ENCODE measurements at regions not wholly inside any gene's neighbourhood (a gene's known extent, or its start where the extent isn't known, plus 50 kb on each side); places are given as distances from the start of the nearest gene placed in this dataset.

- POLR2A ChIA-PET: interaction anchor here (0.8 kb wide), 1 partner anchor 67 kb away, joined by 3 read pairs; no protein-coding TSS in a partner anchor
- Mint-ChIP-seq H3K9me3 (ENCODE audit: unreplicated experiment) (no peaks in the 10 kb centered on the region), H3K27me3 (ENCODE audit: insufficient read depth, unreplicated experiment) (no peaks in the 10 kb centered on the region), H3K27ac (ENCODE audit: low read depth, unreplicated experiment) (no peak overlapping the region), H3K36me3 (ENCODE audit: insufficient read depth, unreplicated experiment) (no peaks in the 10 kb centered on the region), H3K4me3 (ENCODE audit: unreplicated experiment) (no peak overlapping the region), H3K4me1 (ENCODE audit: insufficient read depth, unreplicated experiment) (no peaks in the 10 kb centered on the region)
- no peak for TF ChIP-seq CTCF (IDR thresholded peaks at IDR 0.05; ENCODE audit: unreplicated experiment)
- CTCF ChIA-PET: interaction anchor here (0.7 kb wide), 1 partner anchor 209 kb away, joined by 3 read pairs; no protein-coding TSS in a partner anchor
- no TSS peak for BruUV-seq (replicated peaks)
- intact Hi-C loops (cut with micrococcal nuclease): no loop called here
- no peak for DNase-seq (ENCODE audit: unreplicated experiment)
These were observed 1347.2 kb upstream of the B3GALT2 start for GRCh38 chr1:194533641-194534040.

GRCh38 chr1:194517567-194517966 lies 1331.2 kb upstream of the B3GALT2 start:
- H3K27me3 Mint-ChIP-seq (ENCODE audit: insufficient read depth, unreplicated experiment): no peaks in the 10 kb centered on the region
- intact Hi-C loops (cut with micrococcal nuclease): no loop called here
- no TSS peak for BruUV-seq (replicated peaks)

GRCh38 chr1:194515916-194516315 lies 1329.5 kb upstream of the B3GALT2 start:
- no TSS peak for BruUV-seq (replicated peaks)
- Mint-ChIP-seq H3K4me3 (ENCODE audit: unreplicated experiment) (no peak overlapping the region), H3K27me3 (ENCODE audit: insufficient read depth, unreplicated experiment) (no peaks in the 10 kb centered on the region), H3K4me1 (ENCODE audit: insufficient read depth, unreplicated experiment) (no peaks in the 10 kb centered on the region), H3K9me3 (ENCODE audit: unreplicated experiment) (peaks cover 9% of the 10 kb centered on the region), H3K27ac (ENCODE audit: low read depth, unreplicated experiment) (no peak overlapping the region), H3K36me3 (ENCODE audit: insufficient read depth, unreplicated experiment) (no peaks in the 10 kb centered on the region)
- intact Hi-C loops (cut with micrococcal nuclease): no loop called here
- ChIA-PET CTCF (no interaction called here), POLR2A (no interaction called here)
- TF ChIP-seq CTCF (IDR thresholded peaks at IDR 0.05; ENCODE audit: unreplicated experiment): no peak
- no peak for DNase-seq (ENCODE audit: unreplicated experiment)

More at GRCh38 chr1:194517567-194517966, 1331.2 kb upstream of the B3GALT2 start:
- TF ChIP-seq CTCF (IDR thresholded peaks at IDR 0.05; ENCODE audit: unreplicated experiment): no peak
- H3K4me1 Mint-ChIP-seq (ENCODE audit: insufficient read depth, unreplicated experiment): no peaks in the 10 kb centered on the region
- H3K9me3 Mint-ChIP-seq (ENCODE audit: unreplicated experiment): no peaks in the 10 kb centered on the region
- DNase-seq (ENCODE audit: unreplicated experiment): no peak
- no peak overlapping the region for H3K27ac Mint-ChIP-seq (ENCODE audit: low read depth, unreplicated experiment)
- ChIA-PET CTCF (interaction anchor here (0.6 kb wide), 1 partner anchor 1184 kb away, joined by 3 read pairs; no protein-coding TSS in a partner anchor), POLR2A (interaction anchor here (0.7 to 1.0 kb wide), 2 partner anchors 14 to 463 kb away, joined by 3 read pairs; no protein-coding TSS in a partner anchor)
- H3K4me3 Mint-ChIP-seq (ENCODE audit: unreplicated experiment): no peak overlapping the region
- no peaks in the 10 kb centered on the region for H3K36me3 Mint-ChIP-seq (ENCODE audit: insufficient read depth, unreplicated experiment)

- ChIA-PET CTCF (no interaction called here), POLR2A (no interaction called here)
- H3K27ac Mint-ChIP-seq (ENCODE audit: low read depth, unreplicated experiment): no peak overlapping the region
- H3K4me1 Mint-ChIP-seq (ENCODE audit: insufficient read depth, unreplicated experiment): no peaks in the 10 kb centered on the region
- intact Hi-C loops (cut with micrococcal nuclease): no loop called here
- DNase-seq (ENCODE audit: unreplicated experiment): no peak
- BruUV-seq (replicated peaks): no TSS peak
- H3K9me3 Mint-ChIP-seq (ENCODE audit: unreplicated experiment): peaks cover 22% of the 10 kb centered on the region
- H3K27me3 Mint-ChIP-seq (ENCODE audit: insufficient read depth, unreplicated experiment): no peaks in the 10 kb centered on the region
- TF ChIP-seq CTCF (IDR thresholded peaks at IDR 0.05; ENCODE audit: unreplicated experiment): no peak
- H3K4me3 Mint-ChIP-seq (ENCODE audit: unreplicated experiment): no peak overlapping the region
- H3K36me3 Mint-ChIP-seq (ENCODE audit: insufficient read depth, unreplicated experiment): no peaks in the 10 kb centered on the region
These were observed 1326.5 kb upstream of the B3GALT2 start for GRCh38 chr1:194512957-194513356.
